GM12878 (cell line): ENCODE measurements at regions not wholly inside any gene's neighbourhood (a gene's known extent, or its start where the extent isn't known, plus 50 kb on each side); places are given as distances from the start of the nearest gene placed in this dataset.

ENCODE experiments used
- ATAC-seq: fragments of 200-7000 bp; cut with Tn5 transposase; 3 replicates; pipeline ENCODE4 v1.9.1; 2020; ENCODE audit warnings: mild to moderate bottlenecking, moderate library complexity
- BruUV-seq: library from RNA; stranded (reverse); fragments of 400-500 nt; replicated peaks from 2 replicates; lab custom pipeline; 2021; lab: Mats Ljungman, UMichigan
- CTCF ChIA-PET: fragments of 300-600 bp; sonication (Branson Sonifier 250); formaldehyde crosslinking; extraction: SDS; loops from one replicate; lab custom pipeline; 2021; ENCODE audit warnings: inconsistent platforms; lab: Yijun Ruan, JAX
- POLR2A ChIA-PET: fragments of 350-600 bp; formaldehyde crosslinking; extraction: SDS; loops from one replicate; lab custom pipeline; 2021; ENCODE audit warnings: inconsistent platforms; lab: Charles Lee
- RAD21 ChIA-PET: fragments of 300-600 bp; sonication (Branson Sonifier 250); formaldehyde crosslinking; loops from one replicate; lab custom pipeline; 2023; ENCODE audit warnings: antibody characterized with exemption; ENCODE audit not compliant: unreplicated experiment; lab: Charles Lee
- SMC1A ChIA-PET: fragments of 300-600 bp; sonication (Branson Sonifier 250); formaldehyde crosslinking; loops from one replicate; lab custom pipeline; 2023; ENCODE audit not compliant: unreplicated experiment, uncharacterized antibody; lab: Charles Lee
- DNase-seq: peaks from one replicate; pipeline ENCODE4 v3.0.0-alpha.2; 2011; ENCODE audit warnings: low read depth, low spot score
- FAIRE-seq: peaks from 3 replicates; lab custom pipeline; 2011; peaks lifted over from hg19 to GRCh38; lab: Jason Lieb, UNC
- H2AFZ ChIP-seq: 2 replicates; pipeline ENCODE4 v1.6.0; 2011; ENCODE audit warnings: low read depth, low read length, control low read depth; ENCODE audit not compliant: control insufficient read depth
- H3K27ac ChIP-seq: 2 replicates; pipeline ENCODE4 v1.5.1; 2011; ENCODE audit warnings: control low read depth; ENCODE audit not compliant: control insufficient read depth, insufficient read depth
- H3K27me3 ChIP-seq, 2 experiments: replicated peaks in 1 of 2; 2 replicates each; pipeline versions ENCODE4 v1.6.0 to v1.6.1; 2011; ENCODE audit warnings: low read length in 1 of 2; ENCODE audit not compliant: control insufficient read depth in 2 of 2, insufficient read depth in 2 of 2
- H3K36me3 ChIP-seq, 2 experiments: 2 replicates each; pipeline ENCODE4 v1.5.1; 2011; ENCODE audit warnings: low read length in 1 of 2; ENCODE audit not compliant: control insufficient read depth in 2 of 2, insufficient read depth in 2 of 2
- H3K4me1 ChIP-seq: 2 replicates; pipeline ENCODE4 v1.6.1; 2011; ENCODE audit warnings: mild to moderate bottlenecking, low read length, moderate library complexity, mixed read lengths; ENCODE audit not compliant: control insufficient read depth, insufficient read depth
- H3K4me2 ChIP-seq: 2 replicates; pipeline ENCODE4 v1.6.0; 2011; ENCODE audit warnings: control low read depth; ENCODE audit not compliant: control insufficient read depth, insufficient read depth
- H3K4me3 ChIP-seq: fragments of 200-600 bp; sonication (generic); 2 replicates; pipeline ENCODE4 v1.5.1; 2016
- H3K79me2 ChIP-seq: 2 replicates; pipeline ENCODE4 v1.6.0; 2011; ENCODE audit warnings: low read length; ENCODE audit not compliant: control insufficient read depth, insufficient read depth
- H3K9ac ChIP-seq: 2 replicates; pipeline ENCODE4 v1.8.0; 2011; ENCODE audit warnings: low read length, control low read depth, mixed read lengths; ENCODE audit not compliant: control insufficient read depth, insufficient read depth
- H3K9me3 ChIP-seq: replicated peaks from 3 replicates; pipeline ENCODE4 v1.5.1; 2011; ENCODE audit warnings: mild to moderate bottlenecking, low read length; ENCODE audit not compliant: control insufficient read depth, insufficient read depth
- H4K20me1 ChIP-seq: 2 replicates; pipeline ENCODE4 v1.6.0; 2011; ENCODE audit not compliant: control insufficient read depth, insufficient read depth
- BCL11A ChIP-seq: IDR thresholded peaks from 2 replicates; pipeline ENCODE4 v1.6.1; 2011; ENCODE audit warnings: low read depth, low read length
- CHD1 ChIP-seq: IDR thresholded peaks from 2 replicates; pipeline ENCODE4 v1.6.1; 2012; ENCODE audit warnings: low read depth, low read length, improper control_type of control experiment
- CHD4 ChIP-seq: fragments of 200-600 bp; sonication (generic); IDR thresholded peaks from 2 replicates; pipeline ENCODE4 v1.6.1; 2016; ENCODE audit warnings: mild to moderate bottlenecking
- CREM ChIP-seq: IDR thresholded peaks from 2 replicates; pipeline ENCODE4 v1.6.1; 2014; ENCODE audit warnings: antibody characterized with exemption, low read depth
- DPF2 ChIP-seq: fragments of 450-650 bp; IDR thresholded peaks from 2 replicates; pipeline ENCODE4 v1.6.1; 2017; ENCODE audit warnings: mild to moderate bottlenecking
- MTA2 ChIP-seq: fragments of 450-650 bp; IDR thresholded peaks from 2 replicates; pipeline ENCODE4 v1.6.1; 2016; ENCODE audit warnings: low read depth, mild to moderate bottlenecking, moderate library complexity
- NFIC ChIP-seq: IDR thresholded peaks from 2 replicates; pipeline ENCODE4 v1.6.1; 2012; ENCODE audit warnings: low read depth, mild to moderate bottlenecking, inconsistent platforms, low read length, moderate library complexity
- PAX5 ChIP-seq: IDR thresholded peaks from 2 replicates; pipeline ENCODE4 v1.6.1; 2011; ENCODE audit warnings: low read depth, low read length, borderline replicate concordance
- POLR2AphosphoS5 ChIP-seq: IDR thresholded peaks from 2 replicates; pipeline ENCODE4 v1.6.1; 2011; ENCODE audit warnings: mild to moderate bottlenecking, low read length, inconsistent platforms
- PRDM15 ChIP-seq: fragments of 450-650 bp; formaldehyde crosslinking; IDR thresholded peaks from 2 replicates; pipeline ENCODE4 v1.4.0; 2020; ENCODE audit warnings: mild to moderate bottlenecking, moderate library complexity
- RBBP5 ChIP-seq: fragments of 200-600 bp; sonication (generic); conservative IDR thresholded peaks from 2 replicates; pipeline ENCODE4 v1.6.1; 2016
- SUPT20H ChIP-seq: IDR thresholded peaks from 2 replicates; pipeline ENCODE4 v1.6.1; 2011; ENCODE audit warnings: low read depth, mild to moderate bottlenecking, low read length, moderate library complexity, borderline replicate concordance; ENCODE audit not compliant: control insufficient read depth
- SUZ12 ChIP-seq: fragments of 200-600 bp; sonication (generic); IDR thresholded peaks from one replicate; pipeline ENCODE4 v1.6.1; 2018; ENCODE audit warnings: antibody characterized with exemption, mild to moderate bottlenecking; ENCODE audit not compliant: unreplicated experiment
- ZBTB11 ChIP-seq: fragments of 450-650 bp; formaldehyde crosslinking; IDR thresholded peaks from 2 replicates; pipeline ENCODE4 v1.5.0; 2022; ENCODE audit warnings: mild to moderate bottlenecking, missing genetic modification characterization
- WGBS: methylation state at CpG from one replicate; pipeline ENCODE4 v1.1.6; 2016; ENCODE audit warnings: low lambda C conversion rate; ENCODE audit not compliant: insufficient replicate concordance, insufficient coverage; ENCODE audit errors: missing lambda C conversion rate; 5-methylcytosine and 5-hydroxymethylcytosine counted together
- in situ Hi-C: fragments of 300-500 bp; cut with MboI; formaldehyde crosslinking; loops from 9 replicates; pipeline ENCODE4 v1.14.3; 2018; ENCODE audit warnings: mixed read lengths
- intact Hi-C: fragments of 100-400 bp; cut with micrococcal nuclease; formaldehyde crosslinking; loops from one replicate; pipeline ENCODE4 v1.14.2; 2022; ENCODE audit not compliant: unreplicated experiment

- no peaks in the 10 kb centered on the region for H4K20me1 ChIP-seq
- no peaks in the 10 kb centered on the region for H3K4me1 ChIP-seq
- ChIA-PET SMC1A (no interaction called here), CTCF (interaction anchor here (1.3 kb wide), 1 partner anchor 15 kb away, joined by 3 read pairs; no protein-coding TSS in a partner anchor), POLR2A (no interaction called here), RAD21 (no interaction called here)
- no peaks in the 10 kb centered on the region for H3K79me2 ChIP-seq
- no peaks in the 10 kb centered on the region for H3K9me3 ChIP-seq
- DNase-seq (no peak), FAIRE-seq (no peak), ATAC-seq (no peak)
- WGBS, result 5% methylated on average over 1 of the region's 1 CpG
- no peak overlapping the region for H3K4me2 ChIP-seq
- no peaks in the 10 kb centered on the region for H3K27me3 ChIP-seq
- no peak overlapping the region for H3K9ac ChIP-seq
- H3K36me3 ChIP-seq, result no peaks in the 10 kb centered on the region
- in situ Hi-C loops (no loop called here), intact Hi-C loops (no loop called here)
- no TSS peak for BruUV-seq
- no peak overlapping the region for H3K27ac ChIP-seq
- H2AFZ ChIP-seq, result no peak overlapping the region
- H3K4me3 ChIP-seq, result no peak overlapping the region
- TF ChIP-seq CHD4 (no peak), RBBP5 (no peak), ZBTB11 (CRISPR knock-in tag) (no peak), PRDM15 (CRISPR knock-in tag) (no peak), PAX5 (no peak), BCL11A (no peak), SUZ12 (no peak), NFIC (no peak), MTA2 (no peak), CREM (no peak), DPF2 (no peak), SUPT20H (no peak), CHD1 (no peak), POLR2AphosphoS5 (no peak)
Measured at GRCh38 chr6:135740580-135740979, 110.9 kb upstream of the PDE7B start.
